GM21825 (cell line): ENCODE measurements at regions not wholly inside any gene's neighbourhood (a gene's known extent, or its start where the extent isn't known, plus 50 kb on each side); places are given as distances from the start of the nearest gene placed in this dataset.

Experiments
- ATAC-seq: cut with Tn5 transposase; IDR thresholded peaks from one replicate; pipeline ENCODE4 v1.9.1; 2021; ENCODE audit warnings: mild to moderate bottlenecking, moderate library complexity; ENCODE audit not compliant: unreplicated experiment

- ATAC-seq: no peak
These were observed 57.6 kb downstream of the TENT5A start for GRCh38 chr6:81694855-81695254.

GRCh38 chr6:81694207-81694606 is 58.3 kb downstream of the TENT5A start:
- no peak for ATAC-seq

- no peak for ATAC-seq
These were observed 59.2 kb downstream of the TENT5A start for GRCh38 chr6:81693266-81693665.

- no peak for ATAC-seq
These were observed 62.4 kb downstream of the TENT5A start for GRCh38 chr6:81690073-81690472.

- ATAC-seq: no peak
These were observed 62.9 kb downstream of the TENT5A start for GRCh38 chr6:81689580-81689979.

GRCh38 chr6:81683912-81684311 is 68.6 kb downstream of the TENT5A start:
- no peak for ATAC-seq

- no peak for ATAC-seq
These were observed 69.4 kb downstream of the TENT5A start for GRCh38 chr6:81682858-81683620.

GRCh38 chr6:81682235-81682795 is 70.2 kb downstream of the TENT5A start:
- no peak for ATAC-seq

- no peak for ATAC-seq
These were observed 83.0 kb downstream of the TENT5A start for GRCh38 chr6:81669445-81669844.

- no peak for ATAC-seq
These were observed 83.8 kb downstream of the TENT5A start for GRCh38 chr6:81668615-81669047.

- ATAC-seq: no peak
These were observed 86.0 kb downstream of the TENT5A start for GRCh38 chr6:81666481-81666880.

- ATAC-seq: no peak
These were observed 96.2 kb downstream of the TENT5A start for GRCh38 chr6:81656231-81656630.

GRCh38 chr6:81655696-81656095 is 96.8 kb downstream of the TENT5A start:
- no peak for ATAC-seq

GRCh38 chr6:81648502-81648901 is 104.0 kb downstream of the TENT5A start:
- ATAC-seq: no peak

GRCh38 chr6:81643156-81643555 is 109.3 kb downstream of the TENT5A start:
- ATAC-seq: no peak

GRCh38 chr6:81640891-81641290 is 111.6 kb downstream of the TENT5A start:
- no peak for ATAC-seq

GRCh38 chr6:81640126-81640525 is 112.4 kb downstream of the TENT5A start:
- ATAC-seq: no peak

- ATAC-seq: no peak
These were observed 114.1 kb downstream of the TENT5A start for GRCh38 chr6:81638366-81638765.

- ATAC-seq: no peak
These were observed 115.4 kb downstream of the TENT5A start for GRCh38 chr6:81636930-81637568.

- no peak for ATAC-seq
These were observed 118.2 kb downstream of the TENT5A start for GRCh38 chr6:81634155-81634880.

- no peak for ATAC-seq
These were observed 119.1 kb downstream of the TENT5A start for GRCh38 chr6:81633391-81633790.

- no peak for ATAC-seq
These were observed 121.8 kb downstream of the TENT5A start for GRCh38 chr6:81630719-81631118.
